ENCODE measurements at regions not wholly inside any gene's neighbourhood (a gene's known extent, or its start where the extent isn't known, plus 50 kb on each side); places are given as distances from the start of the nearest gene placed in this dataset.
"Not testable (repeated sequence)": the region's sequence is repeated elsewhere in the genome, so short reads cannot be mapped to it uniquely, and the experiment has no call there.

DNA sequence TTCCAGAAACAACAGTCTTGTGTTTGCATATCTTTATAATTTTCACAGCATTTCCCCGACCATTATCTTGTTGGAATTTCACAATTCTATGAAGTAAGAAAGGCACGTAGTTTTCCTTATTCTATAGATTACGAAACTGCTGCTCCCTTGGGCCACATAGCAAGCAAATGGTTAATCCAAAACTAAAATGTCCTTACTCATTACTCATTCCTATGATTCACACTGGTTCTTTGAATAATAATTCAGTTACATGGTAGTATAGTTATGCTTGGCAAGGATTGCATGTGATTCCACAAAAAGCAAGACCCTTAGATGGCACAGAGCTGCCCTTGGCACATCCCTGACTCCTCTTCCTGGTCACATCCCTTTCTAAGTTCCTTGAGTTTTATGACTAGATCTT lies 51.2 kb downstream of the OR13H1 start:
- no peak for DNase-seq

DNA sequence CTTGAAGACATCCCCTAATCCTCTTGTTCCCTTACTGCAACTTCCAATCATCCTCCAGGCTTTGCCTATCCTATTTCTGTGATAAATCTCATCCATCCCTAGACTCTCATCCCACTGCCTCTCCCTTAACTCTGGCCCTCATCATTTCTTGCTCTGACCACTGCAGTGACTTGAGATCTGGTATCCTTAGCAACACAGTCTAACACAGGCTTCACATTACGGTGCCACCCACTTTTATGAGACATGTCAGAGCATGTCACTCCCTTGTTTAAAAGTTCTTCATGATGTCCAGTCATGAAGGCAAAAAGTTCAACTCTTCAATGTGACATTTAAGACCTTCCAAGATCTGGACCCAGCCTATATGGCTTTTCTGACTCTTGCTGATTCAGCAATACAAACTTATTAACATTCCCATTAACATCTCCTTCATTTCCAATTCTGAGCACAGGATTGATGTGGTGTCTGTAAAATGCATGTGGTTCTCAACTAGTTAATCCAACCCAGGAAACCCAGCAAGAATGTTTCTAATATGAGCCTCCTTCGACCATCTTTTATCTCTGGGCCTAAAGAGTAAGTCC lies 64.0 kb downstream of the OR13H1 start:
- DNase-seq: no peak

DNA sequence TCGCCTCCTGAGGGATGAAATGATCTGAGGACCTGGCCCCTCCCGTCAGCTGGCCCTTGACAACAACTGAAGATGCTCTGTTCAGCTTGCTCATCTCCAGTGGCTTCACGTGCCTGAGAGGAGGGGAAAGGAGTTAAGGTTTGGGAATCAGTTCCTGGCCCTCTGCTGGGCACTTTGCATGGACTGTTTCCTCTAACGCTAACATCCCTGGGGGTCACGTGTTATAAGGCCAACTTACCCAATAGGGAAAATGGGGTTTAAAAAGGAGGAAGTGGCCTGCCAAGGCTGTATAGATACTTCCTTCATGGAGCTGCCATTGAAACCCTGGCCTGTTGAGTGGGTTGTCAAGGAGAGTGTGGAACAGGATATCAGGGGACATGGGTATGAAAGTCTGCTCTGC lies 65.6 kb downstream of the OR13H1 start:
- no peak for DNase-seq

DNA sequence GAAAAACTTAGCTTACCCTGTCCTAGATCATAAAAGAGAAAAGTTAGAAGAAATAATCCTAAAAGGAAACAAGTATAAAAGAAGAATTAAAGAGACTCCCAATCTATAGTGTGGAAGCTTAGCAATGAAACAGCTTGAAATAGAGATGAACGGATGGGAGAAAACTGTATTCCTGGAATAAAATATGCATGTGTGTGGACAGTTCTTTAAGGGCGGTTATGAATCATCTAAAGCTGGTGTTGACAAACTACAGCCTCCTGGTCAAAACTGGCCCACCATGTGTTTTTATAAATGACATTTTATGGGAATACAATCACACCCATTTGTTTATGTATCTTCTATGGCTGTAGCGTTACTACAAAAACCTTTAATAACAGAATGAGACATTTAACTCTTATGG lies 69.4 kb downstream of the OR13H1 start:
- DNase-seq: no peak

DNA sequence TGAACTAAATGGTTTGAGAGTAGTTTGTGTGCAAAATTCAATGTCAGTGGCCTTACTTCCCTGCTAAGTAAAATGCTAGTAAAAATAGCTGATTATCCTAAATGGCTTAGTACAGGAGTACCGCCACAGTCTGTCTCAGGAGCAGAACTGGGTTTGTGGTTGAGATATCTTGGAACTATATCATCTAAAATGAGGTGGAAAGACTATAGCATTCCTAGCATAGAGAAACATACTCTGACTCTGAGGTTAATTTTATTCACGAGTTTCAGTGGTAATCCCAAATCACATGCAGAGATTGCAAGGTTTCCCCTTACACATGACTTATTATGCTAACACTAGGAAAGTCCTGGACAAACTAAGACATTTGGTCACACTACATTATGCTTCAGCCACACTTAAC lies 70.4 kb downstream of the OR13H1 start:
- no peak for DNase-seq

GRCh38 chrX:131617182-131617581 lies 73.3 kb downstream of the OR13H1 start:
- DNase-seq: no peak

GRCh38 chrX:131621650-131622049 lies 77.8 kb downstream of the OR13H1 start:
- no peak for DNase-seq

- DNase-seq: no peak
Observed at GRCh38 chrX:131626681-131627296, 82.9 kb downstream of the OR13H1 start.

- no peak for DNase-seq
Observed at GRCh38 chrX:131630534-131630933, 86.7 kb downstream of the OR13H1 start.

GRCh38 chrX:131633285-131633917 lies 89.5 kb downstream of the OR13H1 start:
- peak; percentile 68 for DNase-seq

- no peak for DNase-seq
Observed at GRCh38 chrX:131634900-131635299, 91.0 kb downstream of the OR13H1 start.

- DNase-seq: no peak
Observed at GRCh38 chrX:131646106-131646505, 102.2 kb downstream of the OR13H1 start.

DNA sequence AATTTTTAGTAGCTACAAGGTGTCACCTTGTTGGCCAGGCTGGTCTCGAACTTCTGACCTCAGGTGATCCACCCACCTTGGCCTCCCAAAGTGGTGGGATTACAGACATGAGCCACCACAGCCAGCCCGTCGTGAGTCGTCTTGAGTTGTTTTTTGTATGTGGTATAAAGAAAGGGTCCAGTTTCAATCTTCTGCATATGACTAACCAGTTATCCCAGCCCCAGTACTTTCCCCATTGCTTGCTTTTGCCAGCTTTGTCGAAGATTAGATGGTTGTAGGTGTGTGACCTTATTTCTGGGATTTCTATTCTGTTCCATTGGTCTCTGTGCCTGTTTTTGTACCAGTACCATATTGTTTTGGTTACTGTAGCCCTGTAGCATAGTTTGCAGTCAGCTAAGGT lies 105.9 kb downstream of the OR13H1 start:
- no peak for DNase-seq

GRCh38 chrX:131650637-131651410 lies 107.0 kb downstream of the OR13H1 start:
- DNase-seq: no peak

- not testable (repeated sequence) for DNase-seq
Observed at GRCh38 chrX:131663726-131664125, 119.9 kb downstream of the OR13H1 start.

- no peak for DNase-seq
Observed at GRCh38 chrX:131671735-131672134, 127.9 kb downstream of the OR13H1 start.

DNA sequence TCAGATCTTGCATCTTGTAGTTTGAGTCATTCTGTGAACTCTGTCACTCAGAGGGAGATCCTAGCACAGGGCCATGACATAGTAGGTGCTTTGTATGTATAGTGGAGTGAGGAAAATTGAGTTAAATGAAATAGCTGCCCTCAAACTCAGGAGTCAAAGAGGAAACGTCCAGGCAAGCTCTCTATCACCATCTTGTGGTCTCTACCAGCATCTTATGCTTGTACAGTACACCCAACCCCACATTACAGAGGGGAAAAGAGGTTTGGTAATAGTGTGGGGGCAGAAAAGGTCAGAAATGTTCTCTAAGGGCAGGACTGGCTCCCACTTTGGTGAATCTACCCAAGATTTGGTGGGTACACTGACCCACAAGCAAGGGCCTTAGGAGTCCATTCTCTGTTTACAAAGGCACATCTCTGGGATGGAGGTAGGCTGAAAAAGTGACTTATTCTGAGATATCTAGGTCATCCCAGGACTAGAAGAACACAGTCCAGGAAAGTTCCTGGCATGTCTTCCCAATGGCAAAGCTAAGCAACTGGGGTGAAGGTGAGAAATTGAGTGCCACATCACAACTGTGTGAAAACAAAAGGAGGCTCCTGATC lies 131.8 kb downstream of the OR13H1 start:
- no peak for DNase-seq

DNA sequence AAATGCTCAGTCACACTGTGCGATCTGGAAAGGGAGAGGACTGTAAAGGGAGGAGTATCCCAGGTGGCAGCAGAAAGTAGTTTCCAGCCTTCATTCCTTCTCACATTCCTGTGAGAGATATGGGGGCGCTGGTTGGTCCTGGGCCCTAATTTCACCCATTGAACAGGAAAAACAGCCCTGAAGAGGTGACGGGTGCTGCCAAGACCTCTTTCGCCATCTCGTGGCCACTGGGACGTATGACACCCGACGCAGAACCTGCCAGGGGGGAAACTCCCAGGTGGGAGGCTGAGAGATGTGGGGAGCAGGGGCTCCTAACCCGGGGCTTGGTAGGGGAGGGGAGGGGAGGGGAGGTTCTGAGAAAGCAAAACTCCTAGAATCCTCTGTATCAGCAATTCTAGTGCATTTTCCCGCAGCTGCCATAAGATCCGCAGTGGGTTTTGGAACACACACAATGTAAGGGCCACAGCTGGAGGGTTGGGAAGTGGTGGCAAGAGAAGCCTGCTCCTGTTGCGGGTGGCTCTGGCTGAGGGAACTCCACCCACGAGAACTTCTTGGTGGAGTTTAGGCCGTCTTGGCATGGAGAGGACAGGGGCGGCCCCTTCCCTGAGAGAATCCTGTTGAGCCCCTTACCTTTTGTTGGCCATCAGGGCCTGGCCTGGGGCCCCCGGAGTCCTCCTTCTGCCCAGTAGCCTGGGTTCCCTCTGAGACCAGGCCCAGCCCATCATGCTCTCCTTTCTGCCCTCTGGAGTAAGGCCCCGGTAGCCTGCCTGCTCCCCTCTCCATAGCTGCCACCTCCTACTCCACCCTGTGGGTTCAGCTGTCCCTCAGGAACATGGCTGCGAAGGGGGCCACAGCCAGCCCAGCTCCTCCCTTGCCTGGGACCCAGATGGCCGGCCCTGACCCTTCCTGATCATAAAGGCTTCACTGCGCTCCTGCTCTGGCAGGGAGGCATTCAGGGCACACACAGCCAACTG lies 134.1 kb downstream of the OR13H1 start:
- DNase-seq: peak; percentile 70

GRCh38 chrX:131682735-131683134 lies 138.9 kb downstream of the OR13H1 start:
- DNase-seq: not testable (repeated sequence)

DNA sequence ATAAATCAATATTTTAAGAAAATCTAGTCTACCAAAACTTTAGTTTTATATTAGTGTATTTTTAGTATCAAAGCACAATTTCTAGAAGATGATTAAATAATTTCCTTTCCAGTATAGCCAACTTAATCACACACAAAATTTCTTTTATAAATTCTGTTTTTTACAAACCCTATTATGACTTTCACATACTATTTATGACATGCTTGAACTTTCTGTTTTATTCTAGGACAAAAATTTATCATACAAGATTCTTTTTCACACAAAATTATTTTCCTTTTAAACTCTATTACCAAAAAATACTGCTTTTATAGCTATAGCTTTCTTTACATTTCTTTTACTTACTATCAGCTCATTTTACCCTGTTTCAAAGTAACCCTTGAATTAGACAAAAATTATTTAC lies 149.5 kb downstream of the OR13H1 start:
- DNase-seq: no peak

GRCh38 chrX:131696989-131697388 lies 153.1 kb downstream of the OR13H1 start:
- DNase-seq: not testable (repeated sequence)

GRCh38 chrX:131703646-131704045 lies 159.8 kb downstream of the OR13H1 start:
- DNase-seq: no peak

All from islet precursor cell (in vitro differentiated cells).